ENCODE measurements at regions not wholly inside any gene's neighbourhood (a gene's known extent, or its start where the extent isn't known, plus 50 kb on each side); places are given as distances from the start of the nearest gene placed in this dataset.

DNA sequence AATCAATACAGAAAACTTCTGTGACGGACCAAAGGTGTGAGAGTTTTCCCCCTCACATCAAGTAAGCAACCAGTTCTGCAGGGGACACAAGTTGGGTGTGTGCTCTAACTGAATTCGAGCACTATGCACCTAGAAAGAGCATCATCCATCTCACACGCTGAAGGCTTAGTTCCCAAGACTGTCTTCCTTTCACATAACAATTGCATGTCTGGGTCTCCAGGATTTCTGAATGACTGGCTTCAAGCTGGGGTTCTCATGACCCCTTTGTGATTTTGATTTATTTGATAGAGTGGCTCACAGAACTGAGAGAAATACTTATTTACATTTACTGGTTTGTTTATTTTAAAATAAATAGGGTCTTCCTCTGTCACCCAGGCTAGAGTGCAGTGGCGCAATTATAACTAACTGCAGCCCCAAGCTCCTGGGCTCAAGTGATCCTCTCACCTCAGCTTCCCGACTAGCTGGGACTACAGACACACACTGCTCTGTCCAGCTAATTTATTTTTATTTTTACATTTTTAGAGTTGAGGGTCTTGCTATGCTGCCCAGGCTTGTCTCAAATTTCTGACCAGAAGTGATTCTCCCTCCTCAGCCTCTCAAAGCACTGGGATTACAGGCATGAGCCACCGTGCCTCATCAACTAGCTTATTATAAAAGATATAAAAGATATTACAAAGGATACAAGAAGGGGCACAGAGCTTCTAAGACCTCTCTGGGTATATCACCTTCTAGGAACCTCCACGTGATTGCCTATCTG lies 316.7 kb upstream of the CDH12 start:
- no peak for TF ChIP-seq MYC (IDR thresholded peaks at IDR 0.05; ENCODE audit: low read depth, low read length)
- TF ChIP-seq, protein P1, sequence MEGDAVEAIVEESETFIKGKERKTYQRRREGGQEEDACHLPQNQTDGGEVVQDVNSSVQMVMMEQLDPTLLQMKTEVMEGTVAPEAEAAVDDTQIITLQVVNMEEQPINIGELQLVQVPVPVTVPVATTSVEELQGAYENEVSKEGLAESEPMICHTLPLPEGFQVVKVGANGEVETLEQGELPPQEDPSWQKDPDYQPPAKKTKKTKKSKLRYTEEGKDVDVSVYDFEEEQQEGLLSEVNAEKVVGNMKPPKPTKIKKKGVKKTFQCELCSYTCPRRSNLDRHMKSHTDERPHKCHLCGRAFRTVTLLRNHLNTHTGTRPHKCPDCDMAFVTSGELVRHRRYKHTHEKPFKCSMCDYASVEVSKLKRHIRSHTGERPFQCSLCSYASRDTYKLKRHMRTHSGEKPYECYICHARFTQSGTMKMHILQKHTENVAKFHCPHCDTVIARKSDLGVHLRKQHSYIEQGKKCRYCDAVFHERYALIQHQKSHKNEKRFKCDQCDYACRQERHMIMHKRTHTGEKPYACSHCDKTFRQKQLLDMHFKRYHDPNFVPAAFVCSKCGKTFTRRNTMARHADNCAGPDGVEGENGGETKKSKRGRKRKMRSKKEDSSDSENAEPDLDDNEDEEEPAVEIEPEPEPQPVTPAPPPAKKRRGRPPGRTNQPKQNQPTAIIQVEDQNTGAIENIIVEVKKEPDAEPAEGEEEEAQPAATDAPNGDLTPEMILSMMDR (IDR thresholded peaks at IDR 0.05; ENCODE audit: extremely low read depth in 1 of 2, insufficient read depth in 1 of 2, low read depth in 1 of 2, low read length in 2 of 2) = no peak
- TF ChIP-seq POLR2A (IDR thresholded peaks at IDR 0.05; ENCODE audit: low read depth, low read length) = no peak
- TF ChIP-seq, protein P2, sequence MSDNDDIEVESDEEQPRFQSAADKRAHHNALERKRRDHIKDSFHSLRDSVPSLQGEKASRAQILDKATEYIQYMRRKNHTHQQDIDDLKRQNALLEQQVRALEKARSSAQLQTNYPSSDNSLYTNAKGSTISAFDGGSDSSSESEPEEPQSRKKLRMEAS (IDR thresholded peaks at IDR 0.05; ENCODE audit: insufficient read depth, insufficient read length) = no peak
- no peak for TF ChIP-seq EZH2 (IDR thresholded peaks at IDR 0.05; ENCODE audit: borderline replicate concordance, low read depth, low read length, severe bottlenecking)
- TF ChIP-seq POLR2AphosphoS5 (IDR thresholded peaks at IDR 0.05; ENCODE audit: insufficient read depth, low read depth, low read length) = no peak
- TF ChIP-seq JUN (IDR thresholded peaks at IDR 0.05; ENCODE audit: borderline replicate concordance, insufficient read depth, insufficient read length, low read depth) = no peak
- TF ChIP-seq FOS (IDR thresholded peaks at IDR 0.05; ENCODE audit: borderline replicate concordance, insufficient read depth, low read length) = no peak
